ENCODE measurements at regions not wholly inside any gene's neighbourhood (a gene's known extent, or its start where the extent isn't known, plus 50 kb on each side); places are given as distances from the start of the nearest gene placed in this dataset.

DNA sequence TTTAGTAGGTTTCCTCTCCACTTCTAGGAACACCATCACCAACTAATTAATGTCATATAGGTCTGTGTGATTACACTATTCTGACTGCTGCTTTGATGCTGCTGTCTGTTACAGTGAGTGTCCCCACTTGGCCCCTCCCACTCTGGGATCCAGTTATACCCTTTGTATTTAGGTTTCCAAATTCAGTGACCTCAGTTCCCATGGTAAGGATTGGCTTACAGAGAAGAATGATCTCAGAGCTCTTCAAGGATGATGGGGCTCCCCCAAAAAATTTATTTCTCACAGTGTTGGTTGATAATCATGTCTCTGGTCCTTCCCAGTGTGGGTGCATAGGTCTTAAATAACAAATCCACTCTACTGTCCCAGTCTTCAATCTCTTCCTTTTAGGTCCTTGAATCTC, 210.0 kb upstream of the MYL2 start:
- H3K27ac ChIP-seq (ENCODE audit: low read depth, low read length): no peak overlapping the region
- no peaks in the 10 kb centered on the region for H3K79me2 ChIP-seq (ENCODE audit: insufficient read depth, low read length)
- H3K9me3 Mint-ChIP-seq (ENCODE audit: unreplicated experiment): peaks cover 19% of the 10 kb centered on the region
- no peaks in the 10 kb centered on the region for H3K36me3 ChIP-seq (ENCODE audit: insufficient read depth, low read length)
- no peaks in the 10 kb centered on the region for H3K36me3 Mint-ChIP-seq (ENCODE audit: low read depth, unreplicated experiment)
- TF ChIP-seq CTCF (IDR thresholded peaks at IDR 0.05; ENCODE audit: insufficient read depth, low read depth, low read length) (no peak), EZH2 (IDR thresholded peaks at IDR 0.05; ENCODE audit: insufficient read depth, low read length) (no peak)
- FAIRE-seq (no peak), DNase-seq (ENCODE audit: low read depth) (no peak)
- no peak overlapping the region for H2AFZ ChIP-seq (ENCODE audit: low read depth, low read length)
- no peak overlapping the region for H3K9ac ChIP-seq (ENCODE audit: low read length)
- H3K4me1 ChIP-seq (ENCODE audit: insufficient read depth, low read length): no peaks in the 10 kb centered on the region
- no peak overlapping the region for H3K27ac Mint-ChIP-seq (ENCODE audit: unreplicated experiment)
- no peak overlapping the region for H3K4me2 ChIP-seq (ENCODE audit: low read length)
- no peaks in the 10 kb centered on the region for H3K4me1 Mint-ChIP-seq (ENCODE audit: low read depth, unreplicated experiment)
- peaks cover 8% of the 10 kb centered on the region for H3K27me3 Mint-ChIP-seq (ENCODE audit: low read depth, unreplicated experiment)
- no peaks in the 10 kb centered on the region for H3K9me3 ChIP-seq (ENCODE audit: insufficient read depth, low read depth, low read length)
- H3K4me3 Mint-ChIP-seq (ENCODE audit: unreplicated experiment): no peak overlapping the region
- H3K27me3 ChIP-seq (ENCODE audit: insufficient read depth, low read length): no peaks in the 10 kb centered on the region
- no peak overlapping the region for H3K4me3 ChIP-seq (ENCODE audit: insufficient read depth, low read depth, low read length)
- no peaks in the 10 kb centered on the region for H4K20me1 ChIP-seq (ENCODE audit: insufficient read depth, low read length)

- Histone ChIP-seq H3K9me3 (ENCODE audit: insufficient read depth, low read depth, low read length) (no peaks in the 10 kb centered on the region), H3K4me3 (ENCODE audit: insufficient read depth, low read depth, low read length) (no peak overlapping the region), H3K9ac (ENCODE audit: low read length) (no peak overlapping the region), H3K4me1 (ENCODE audit: insufficient read depth, low read length) (no peaks in the 10 kb centered on the region), H3K4me2 (ENCODE audit: low read length) (no peak overlapping the region), H3K27me3 (ENCODE audit: insufficient read depth, low read length) (no peaks in the 10 kb centered on the region), H2AFZ (ENCODE audit: low read depth, low read length) (no peak overlapping the region), H3K36me3 (ENCODE audit: insufficient read depth, low read length) (no peaks in the 10 kb centered on the region), H3K27ac (ENCODE audit: low read depth, low read length) (no peak overlapping the region), H3K79me2 (ENCODE audit: insufficient read depth, low read length) (no peaks in the 10 kb centered on the region), H4K20me1 (ENCODE audit: insufficient read depth, low read length) (no peaks in the 10 kb centered on the region)
- Mint-ChIP-seq H3K36me3 (ENCODE audit: low read depth, unreplicated experiment) (no peaks in the 10 kb centered on the region), H3K9me3 (ENCODE audit: unreplicated experiment) (peaks cover 13% of the 10 kb centered on the region), H3K4me1 (ENCODE audit: low read depth, unreplicated experiment) (no peaks in the 10 kb centered on the region), H3K4me3 (ENCODE audit: unreplicated experiment) (no peak overlapping the region), H3K27ac (ENCODE audit: unreplicated experiment) (no peak overlapping the region), H3K27me3 (ENCODE audit: low read depth, unreplicated experiment) (peaks cover 8% of the 10 kb centered on the region)
- DNase-seq (ENCODE audit: low read depth): no peak
- no peak for FAIRE-seq
- TF ChIP-seq CTCF (IDR thresholded peaks at IDR 0.05; ENCODE audit: insufficient read depth, low read depth, low read length) (no peak), EZH2 (IDR thresholded peaks at IDR 0.05; ENCODE audit: insufficient read depth, low read length) (no peak)
These were observed 208.9 kb upstream of the MYL2 start for GRCh38 chr12:111129149-111129767.

DNA sequence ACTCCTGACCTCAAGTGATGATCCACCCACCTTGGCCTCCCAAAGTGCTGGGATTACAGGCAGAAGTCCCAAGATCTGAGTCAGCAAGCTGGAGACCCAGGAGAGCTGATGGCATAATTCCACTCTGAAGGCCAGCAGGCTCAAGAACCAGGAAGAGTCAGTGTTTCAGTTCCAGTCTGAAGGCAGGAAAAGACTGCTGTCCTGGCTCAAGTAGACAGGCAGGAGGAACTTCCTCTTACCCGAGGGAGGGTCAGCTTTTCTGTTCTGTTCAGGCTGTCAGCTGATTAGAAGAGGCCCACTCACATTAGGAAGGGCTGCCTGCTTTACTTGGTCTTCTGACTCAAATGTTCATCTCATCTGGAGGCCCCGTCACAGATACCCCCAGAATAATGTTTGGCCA, 206.0 kb upstream of the MYL2 start:
- H3K4me1 Mint-ChIP-seq (ENCODE audit: low read depth, unreplicated experiment): no peaks in the 10 kb centered on the region
- Histone ChIP-seq H3K27ac (ENCODE audit: low read depth, low read length) (no peak overlapping the region), H3K4me2 (ENCODE audit: low read length) (no peak overlapping the region), H4K20me1 (ENCODE audit: insufficient read depth, low read length) (no peaks in the 10 kb centered on the region), H3K36me3 (ENCODE audit: insufficient read depth, low read length) (no peaks in the 10 kb centered on the region), H3K4me1 (ENCODE audit: insufficient read depth, low read length) (no peaks in the 10 kb centered on the region), H3K27me3 (ENCODE audit: insufficient read depth, low read length) (no peaks in the 10 kb centered on the region), H3K4me3 (ENCODE audit: insufficient read depth, low read depth, low read length) (no peak overlapping the region), H3K9me3 (ENCODE audit: insufficient read depth, low read depth, low read length) (no peaks in the 10 kb centered on the region), H3K79me2 (ENCODE audit: insufficient read depth, low read length) (no peaks in the 10 kb centered on the region), H2AFZ (ENCODE audit: low read depth, low read length) (no peak overlapping the region), H3K9ac (ENCODE audit: low read length) (no peak overlapping the region)
- no peaks in the 10 kb centered on the region for H3K36me3 Mint-ChIP-seq (ENCODE audit: low read depth, unreplicated experiment)
- no peak for TF ChIP-seq CTCF (IDR thresholded peaks at IDR 0.05; ENCODE audit: insufficient read depth, low read depth, low read length)
- TF ChIP-seq EZH2 (IDR thresholded peaks at IDR 0.05; ENCODE audit: insufficient read depth, low read length): no peak
- DNase-seq (ENCODE audit: low read depth): no peak
- no peak overlapping the region for H3K4me3 Mint-ChIP-seq (ENCODE audit: unreplicated experiment)
- peaks cover 2% of the 10 kb centered on the region for H3K9me3 Mint-ChIP-seq (ENCODE audit: unreplicated experiment)
- H3K27ac Mint-ChIP-seq (ENCODE audit: unreplicated experiment): no peak overlapping the region
- H3K27me3 Mint-ChIP-seq (ENCODE audit: low read depth, unreplicated experiment): peaks cover 5% of the 10 kb centered on the region
- FAIRE-seq: no peak
